ENCODE measurements at regions not wholly inside any gene's neighbourhood (a gene's known extent, or its start where the extent isn't known, plus 50 kb on each side); places are given as distances from the start of the nearest gene placed in this dataset.

DNA sequence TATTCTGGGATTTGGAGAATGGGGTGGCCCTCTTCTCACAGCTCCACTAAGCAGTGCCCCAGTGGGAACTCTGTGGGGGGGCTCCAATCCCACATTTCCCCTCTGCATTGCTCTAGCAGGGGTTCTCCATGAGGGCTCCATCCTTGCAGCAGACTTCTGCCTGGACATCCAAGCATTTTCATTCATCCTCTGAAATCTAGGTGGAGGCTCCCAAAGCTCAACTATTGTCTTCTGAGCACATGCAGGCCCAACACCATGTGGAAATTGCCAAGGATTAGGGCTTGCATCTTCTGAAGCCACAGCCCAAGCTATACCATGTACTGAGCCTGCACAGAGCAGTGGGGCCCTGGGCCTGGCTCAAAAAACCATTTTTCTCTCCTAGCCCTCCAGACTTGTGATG, 162.4 kb upstream of the CWC22 start:
- Histone ChIP-seq H3K9ac (ENCODE audit: low read depth, low read length) (no peak overlapping the region), H3K18ac (ENCODE audit: low read depth, low read length) (no peak overlapping the region), H3K23ac (ENCODE audit: low read depth, low read length) (no peak overlapping the region), H2BK20ac (ENCODE audit: low read depth, low read length) (no peak overlapping the region), H3K36me3 (ENCODE audit: control insufficient read depth, insufficient read depth, low read length) (no peaks in the 10 kb centered on the region), H2AFZ (replicated peaks; ENCODE audit: low read length, poor library complexity) (no peak overlapping the region), H3K27ac (ENCODE audit: insufficient read depth, low read length) (no peak overlapping the region), H3K4me3 (ENCODE audit: insufficient read depth, low read depth, low read length) (no peak overlapping the region), H2BK120ac (ENCODE audit: low read depth, low read length) (no peak overlapping the region), H4K91ac (ENCODE audit: insufficient read depth, low read depth, low read length) (no peak overlapping the region), H2AK5ac (ENCODE audit: low read depth, low read length) (no peak overlapping the region), H4K5ac (ENCODE audit: low read depth, low read length) (no peak overlapping the region), H2BK15ac (ENCODE audit: low read depth, low read length) (no peak overlapping the region), H2AK9ac (replicated peaks; ENCODE audit: low read depth, low read length, poor library complexity) (no peak overlapping the region), H3K4ac (ENCODE audit: low read depth, low read length) (no peak overlapping the region), H3K27me3 (ENCODE audit: control insufficient read depth, insufficient read depth, low read length) (no peaks in the 10 kb centered on the region), H4K8ac (ENCODE audit: low read depth in 2 of 2, low read length in 2 of 2) (no peak overlapping the region), H4K20me1 (ENCODE audit: insufficient read depth, low read length) (no peaks in the 10 kb centered on the region), H3K9me1 (ENCODE audit: insufficient read depth, low read length) (no peaks in the 10 kb centered on the region), H2BK5ac (ENCODE audit: low read depth, low read length, poor library complexity, severe bottlenecking) (no peak overlapping the region), H3K56ac (ENCODE audit: extremely low read depth, insufficient read depth, low read length) (no peak overlapping the region), H3K9me3 (ENCODE audit: control insufficient read depth, insufficient read depth, low read length) (peaks cover 5% of the 10 kb centered on the region), H3K4me1 (ENCODE audit: control insufficient read depth, insufficient read depth, low read length) (no peaks in the 10 kb centered on the region), H3K79me1 (ENCODE audit: low read depth in 1 of 2, low read length in 2 of 2) (no peaks in the 10 kb centered on the region), H3K14ac (replicated peaks; ENCODE audit: low read depth, low read length) (no peak overlapping the region), H3K4me2 (ENCODE audit: low read depth, low read length) (no peak overlapping the region)
- intact Hi-C loops (cut with micrococcal nuclease) (no loop called here), in situ Hi-C loops (cut with MboI; ENCODE audit: low sequenced_read_pairs) (no loop called here), dilution Hi-C loops (cut with HindIII; ENCODE audit: low sequenced_read_pairs, unreplicated experiment) (no loop called here)
- ChIA-PET CTCF (no interaction called here), POLR2A (ENCODE audit: unreplicated experiment) (no interaction called here)
- ATAC-seq (ENCODE audit: low read depth) (no peak), DNase-seq (no peak)
- no TSS peak for BruUV-seq (replicated peaks)
- no peak for TF ChIP-seq RFX5 (IDR thresholded peaks at IDR 0.05; ENCODE audit: low read depth, low read length)
- TF ChIP-seq, protein P1, sequence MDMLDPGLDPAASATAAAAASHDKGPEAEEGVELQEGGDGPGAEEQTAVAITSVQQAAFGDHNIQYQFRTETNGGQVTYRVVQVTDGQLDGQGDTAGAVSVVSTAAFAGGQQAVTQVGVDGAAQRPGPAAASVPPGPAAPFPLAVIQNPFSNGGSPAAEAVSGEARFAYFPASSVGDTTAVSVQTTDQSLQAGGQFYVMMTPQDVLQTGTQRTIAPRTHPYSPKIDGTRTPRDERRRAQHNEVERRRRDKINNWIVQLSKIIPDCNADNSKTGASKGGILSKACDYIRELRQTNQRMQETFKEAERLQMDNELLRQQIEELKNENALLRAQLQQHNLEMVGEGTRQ (IDR thresholded peaks at IDR 0.05; ENCODE audit: low read depth, low read length): no peak
